ENCODE measurements at regions not wholly inside any gene's neighbourhood (a gene's known extent, or its start where the extent isn't known, plus 50 kb on each side); places are given as distances from the start of the nearest gene placed in this dataset.

- in situ Hi-C loops (cut with HindIII; ENCODE audit: low pct_unique_long_range_greater_than_20kb, low sequenced_read_pairs), result no loop called here
- no peak for DNase-seq (ENCODE audit: low read depth, low spot score)
- no peaks in the 10 kb centered on the region for H3K36me3 ChIP-seq (ENCODE audit: control insufficient read depth, insufficient read depth, low read length)
- H3K4me3 ChIP-seq (ENCODE audit: low read depth in 2 of 2, low read length in 2 of 2), result no peak overlapping the region
- TF ChIP-seq CTCF (IDR thresholded peaks at IDR 0.05) (no peak), REST (IDR thresholded peaks at IDR 0.05; ENCODE audit: insufficient read depth in 1 of 2, low read depth in 2 of 2, low read length in 1 of 2) (no peak), SIN3A (IDR thresholded peaks at IDR 0.05; ENCODE audit: borderline replicate concordance, insufficient read depth, low read depth, low read length) (no peak), POLR2AphosphoS5 (IDR thresholded peaks at IDR 0.05; ENCODE audit: low read depth, low read length) (no peak), TCF7L2 (IDR thresholded peaks at IDR 0.05; ENCODE audit: low read depth, low read length) (no peak)
- no peaks in the 10 kb centered on the region for H3K9me3 ChIP-seq (ENCODE audit: control insufficient read depth, insufficient read depth, low read depth, low read length)
- H3K4me1 ChIP-seq (ENCODE audit: control insufficient read depth, insufficient read depth, low read length), result no peaks in the 10 kb centered on the region
- no peak for ATAC-seq
- CTCF ChIA-PET, result no interaction called here
- intact Hi-C loops (cut with micrococcal nuclease; ENCODE audit: unreplicated experiment), result no loop called here
- no peak overlapping the region for H3K27ac ChIP-seq (ENCODE audit: low read length)
- POLR2A ChIA-PET, result no interaction called here
- no TSS peak for BruUV-seq (replicated peaks)
- H3K27me3 ChIP-seq (ENCODE audit: control insufficient read depth, insufficient read depth, low read length), result no peaks in the 10 kb centered on the region
Observed at GRCh38 chr1:244284641-244285156, 167.0 kb downstream of the ADSS2 start.

- no TSS peak for BruUV-seq (replicated peaks)
- Histone ChIP-seq H3K36me3 (ENCODE audit: control insufficient read depth, insufficient read depth, low read length) (no peaks in the 10 kb centered on the region), H3K27ac (ENCODE audit: low read length) (no peak overlapping the region), H3K27me3 (ENCODE audit: control insufficient read depth, insufficient read depth, low read length) (no peaks in the 10 kb centered on the region), H3K4me1 (ENCODE audit: control insufficient read depth, insufficient read depth, low read length) (no peaks in the 10 kb centered on the region), H3K9me3 (ENCODE audit: control insufficient read depth, insufficient read depth, low read depth, low read length) (no peaks in the 10 kb centered on the region), H3K4me3 (ENCODE audit: low read depth in 2 of 2, low read length in 2 of 2) (no peak overlapping the region)
- intact Hi-C loops (cut with micrococcal nuclease; ENCODE audit: unreplicated experiment) (no loop called here), in situ Hi-C loops (cut with HindIII; ENCODE audit: low pct_unique_long_range_greater_than_20kb, low sequenced_read_pairs) (no loop called here)
- POLR2A ChIA-PET, result no interaction called here
- CTCF ChIA-PET, result no interaction called here
- DNase-seq (ENCODE audit: low read depth, low spot score) (no peak), ATAC-seq (no peak)
- TF ChIP-seq POLR2AphosphoS5 (IDR thresholded peaks at IDR 0.05; ENCODE audit: low read depth, low read length), result no peak
- no peak for TF ChIP-seq CTCF (IDR thresholded peaks at IDR 0.05)
- no peak for TF ChIP-seq TCF7L2 (IDR thresholded peaks at IDR 0.05; ENCODE audit: low read depth, low read length)
- TF ChIP-seq REST (IDR thresholded peaks at IDR 0.05; ENCODE audit: insufficient read depth in 1 of 2, low read depth in 2 of 2, low read length in 1 of 2), result no peak
- no peak for TF ChIP-seq SIN3A (IDR thresholded peaks at IDR 0.05; ENCODE audit: borderline replicate concordance, insufficient read depth, low read depth, low read length)
Observed at GRCh38 chr1:244286341-244286740, 165.4 kb downstream of the ADSS2 start.

Data from Panc1 (cell line).